Mammary epithelial cell (primary cell): ENCODE measurements at regions not wholly inside any gene's neighbourhood (a gene's known extent, or its start where the extent isn't known, plus 50 kb on each side); places are given as distances from the start of the nearest gene placed in this dataset.

Source experiments
- CTCF ChIP-seq, 2 donors: IDR thresholded peaks in 1 of 2; conservative IDR thresholded peaks in 1 of 2; 2 replicates each; pipeline ENCODE4 v1.5.1; 2011 to 2012; ENCODE audit warnings: inconsistent platforms in 2 of 2, low read length in 2 of 2, mild to moderate bottlenecking in 2 of 2, control low read depth in 1 of 2, low read depth in 1 of 2; ENCODE audit not compliant: insufficient read depth in 1 of 2; ENCODE audit errors: extremely low read depth in 1 of 2
- EZH2 ChIP-seq: IDR thresholded peaks from 2 replicates; pipeline ENCODE4 v1.6.1; 2012; ENCODE audit warnings: low read length, inconsistent platforms, borderline replicate concordance

GRCh38 chr2:55115761-55116597 lies 65.7 kb upstream of the RTN4 start:
- no peak for TF ChIP-seq CTCF (conservative IDR thresholded peaks at IDR 0.05 in 1 of 2, IDR thresholded peaks at IDR 0.05 in 1 of 2; ENCODE audit: extremely low read depth in 1 of 2, insufficient read depth in 1 of 2, low read depth in 1 of 2, low read length in 2 of 2)
- no peak for TF ChIP-seq EZH2
